Smooth muscle cell (in vitro differentiated cells): ENCODE measurements at regions not wholly inside any gene's neighbourhood (a gene's known extent, or its start where the extent isn't known, plus 50 kb on each side); places are given as distances from the start of the nearest gene placed in this dataset.

Experiments used
- DNase-seq: peaks from one replicate; lab custom pipeline; 2025; ENCODE audit not compliant: unreplicated experiment; lab: John Stamatoyannopoulos, UW
- H2AFZ ChIP-seq: fragments of 200-600 bp; sonication (generic); 2 replicates; pipeline ENCODE4 v1.6.0; 2016; ENCODE audit warnings: antibody characterized with exemption, low read depth, mild to moderate bottlenecking
- H3F3A ChIP-seq: fragments of 200-600 bp; sonication (generic); 2 replicates; pipeline ENCODE4 v1.6.0; 2017; ENCODE audit warnings: antibody characterized with exemption, low read depth
- H3K27ac ChIP-seq: fragments of 200-600 bp; sonication (generic); 2 replicates; pipeline ENCODE4 v1.5.1; 2016; ENCODE audit warnings: low read depth, mild to moderate bottlenecking
- H3K27me3 ChIP-seq: fragments of 200-600 bp; sonication (generic); 2 replicates; pipeline ENCODE4 v1.6.1; 2016; ENCODE audit warnings: low read depth, mild to moderate bottlenecking
- H3K36me3 ChIP-seq: fragments of 200-600 bp; sonication (generic); 2 replicates; pipeline ENCODE4 v1.5.1; 2016; ENCODE audit warnings: low read depth
- H3K4me1 ChIP-seq: fragments of 200-600 bp; sonication (generic); 2 replicates; pipeline ENCODE4 v1.5.1; 2016; ENCODE audit warnings: low read depth
- H3K4me2 ChIP-seq: fragments of 200-600 bp; sonication (generic); 2 replicates; pipeline ENCODE4 v1.6.0; 2016; ENCODE audit warnings: mild to moderate bottlenecking
- H3K4me3 ChIP-seq: fragments of 200-600 bp; sonication (generic); 2 replicates; pipeline ENCODE4 v1.5.1; 2016; ENCODE audit warnings: mild to moderate bottlenecking
- H3K79me2 ChIP-seq: fragments of 200-600 bp; sonication (generic); 2 replicates; pipeline ENCODE4 v1.6.0; 2016; ENCODE audit warnings: low read depth, mild to moderate bottlenecking
- H3K9ac ChIP-seq: fragments of 200-600 bp; sonication (generic); 2 replicates; pipeline ENCODE4 v1.6.0; 2016; ENCODE audit warnings: low read depth
- H3K9me3 ChIP-seq: fragments of 200-600 bp; sonication (generic); replicated peaks from 2 replicates; pipeline ENCODE4 v1.5.1; 2016; ENCODE audit warnings: low read depth
- H4K20me1 ChIP-seq: fragments of 200-600 bp; sonication (generic); 2 replicates; pipeline ENCODE4 v1.6.0; 2016; ENCODE audit warnings: low read depth
- WGBS: methylation state at CpG from one replicate; pipeline ENCODE4 v1.1.7; 2016; ENCODE audit warnings: low lambda C conversion rate; 5-methylcytosine and 5-hydroxymethylcytosine counted together
- TF ChIP-seq, protein P1 (sequence below): fragments of 200-600 bp; sonication (generic); IDR thresholded peaks from 2 replicates; pipeline ENCODE4 v1.5.1; 2017; ENCODE audit warnings: borderline replicate concordance, mild to moderate bottlenecking, antibody characterized with exemption; ENCODE audit not compliant: insufficient read depth, poor library complexity, severe bottlenecking

DNA sequence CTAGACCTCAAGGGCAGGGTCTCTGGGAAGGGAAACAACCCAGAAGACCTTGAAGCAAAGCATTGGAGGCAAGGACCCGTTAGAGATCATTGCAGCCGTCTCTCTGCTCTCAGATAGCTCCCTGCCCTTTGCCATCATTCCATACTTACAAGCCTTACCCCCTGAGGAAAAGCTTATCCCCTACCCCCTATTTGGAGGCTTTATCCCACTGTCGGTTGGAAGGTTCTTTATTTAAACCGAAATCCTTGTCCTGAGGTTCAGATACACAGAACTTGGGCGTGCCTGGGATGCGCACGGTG lies 84.4 kb downstream of the EFNB1 start:
- no peaks in the 10 kb centered on the region for H3K9me3 ChIP-seq
- DNase-seq: no peak
- H4K20me1 ChIP-seq: no peaks in the 10 kb centered on the region
- no peaks in the 10 kb centered on the region for H3K36me3 ChIP-seq
- no peak overlapping the region for H3K9ac ChIP-seq
- H3K27me3 ChIP-seq: no peaks in the 10 kb centered on the region
- no peaks in the 10 kb centered on the region for H3F3A ChIP-seq
- peak overlapping the region; percentile 68 for H3K4me2 ChIP-seq
- TF ChIP-seq, protein P1, sequence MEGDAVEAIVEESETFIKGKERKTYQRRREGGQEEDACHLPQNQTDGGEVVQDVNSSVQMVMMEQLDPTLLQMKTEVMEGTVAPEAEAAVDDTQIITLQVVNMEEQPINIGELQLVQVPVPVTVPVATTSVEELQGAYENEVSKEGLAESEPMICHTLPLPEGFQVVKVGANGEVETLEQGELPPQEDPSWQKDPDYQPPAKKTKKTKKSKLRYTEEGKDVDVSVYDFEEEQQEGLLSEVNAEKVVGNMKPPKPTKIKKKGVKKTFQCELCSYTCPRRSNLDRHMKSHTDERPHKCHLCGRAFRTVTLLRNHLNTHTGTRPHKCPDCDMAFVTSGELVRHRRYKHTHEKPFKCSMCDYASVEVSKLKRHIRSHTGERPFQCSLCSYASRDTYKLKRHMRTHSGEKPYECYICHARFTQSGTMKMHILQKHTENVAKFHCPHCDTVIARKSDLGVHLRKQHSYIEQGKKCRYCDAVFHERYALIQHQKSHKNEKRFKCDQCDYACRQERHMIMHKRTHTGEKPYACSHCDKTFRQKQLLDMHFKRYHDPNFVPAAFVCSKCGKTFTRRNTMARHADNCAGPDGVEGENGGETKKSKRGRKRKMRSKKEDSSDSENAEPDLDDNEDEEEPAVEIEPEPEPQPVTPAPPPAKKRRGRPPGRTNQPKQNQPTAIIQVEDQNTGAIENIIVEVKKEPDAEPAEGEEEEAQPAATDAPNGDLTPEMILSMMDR: no peak
- peak overlapping the region; percentile 67 for H3K27ac ChIP-seq
- no peaks in the 10 kb centered on the region for H3K79me2 ChIP-seq
- no peak overlapping the region for H2AFZ ChIP-seq
- H3K4me1 ChIP-seq: peaks cover 17% of the 10 kb centered on the region
- no peak overlapping the region for H3K4me3 ChIP-seq
- 73% methylated on average over 7 of the region's 7 CpGs for WGBS

DNA sequence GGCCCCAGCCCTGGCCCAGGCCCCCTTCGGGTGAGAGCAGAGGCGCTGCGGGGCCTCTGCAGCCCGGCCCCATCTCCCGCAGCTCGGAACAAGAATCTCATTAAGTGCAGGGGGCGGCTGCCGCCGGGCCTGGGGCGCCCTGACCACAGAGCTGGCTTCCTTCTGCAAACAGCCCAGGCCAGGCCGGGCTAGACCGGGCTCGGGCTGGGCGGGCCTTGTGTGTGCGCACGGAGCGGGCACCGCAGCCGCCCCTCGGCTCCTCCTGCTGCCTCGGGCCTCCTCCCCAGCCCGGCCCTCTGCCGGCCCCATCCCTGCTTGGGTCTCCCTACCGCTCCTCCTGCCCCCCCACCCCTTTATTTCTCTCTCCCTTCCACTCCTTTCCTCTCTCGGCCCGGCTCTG lies 83.3 kb downstream of the EFNB1 start:
- TF ChIP-seq, protein P1: no peak
- H3F3A ChIP-seq: no peaks in the 10 kb centered on the region
- peaks cover 17% of the 10 kb centered on the region for H3K4me1 ChIP-seq
- 51% methylated on average over 12 of the region's 26 CpGs for WGBS
- no peak overlapping the region for H3K9ac ChIP-seq
- no peaks in the 10 kb centered on the region for H3K79me2 ChIP-seq
- H3K9me3 ChIP-seq: no peaks in the 10 kb centered on the region
- DNase-seq: no peak
- peak overlapping the region; percentile 67 for H3K27ac ChIP-seq
- no peaks in the 10 kb centered on the region for H3K27me3 ChIP-seq
- H3K4me3 ChIP-seq: no peak overlapping the region
- H3K36me3 ChIP-seq: no peaks in the 10 kb centered on the region
- peak overlapping the region; percentile 20 for H2AFZ ChIP-seq
- H4K20me1 ChIP-seq: no peaks in the 10 kb centered on the region
- peak overlapping the region; percentile 68 for H3K4me2 ChIP-seq

DNA sequence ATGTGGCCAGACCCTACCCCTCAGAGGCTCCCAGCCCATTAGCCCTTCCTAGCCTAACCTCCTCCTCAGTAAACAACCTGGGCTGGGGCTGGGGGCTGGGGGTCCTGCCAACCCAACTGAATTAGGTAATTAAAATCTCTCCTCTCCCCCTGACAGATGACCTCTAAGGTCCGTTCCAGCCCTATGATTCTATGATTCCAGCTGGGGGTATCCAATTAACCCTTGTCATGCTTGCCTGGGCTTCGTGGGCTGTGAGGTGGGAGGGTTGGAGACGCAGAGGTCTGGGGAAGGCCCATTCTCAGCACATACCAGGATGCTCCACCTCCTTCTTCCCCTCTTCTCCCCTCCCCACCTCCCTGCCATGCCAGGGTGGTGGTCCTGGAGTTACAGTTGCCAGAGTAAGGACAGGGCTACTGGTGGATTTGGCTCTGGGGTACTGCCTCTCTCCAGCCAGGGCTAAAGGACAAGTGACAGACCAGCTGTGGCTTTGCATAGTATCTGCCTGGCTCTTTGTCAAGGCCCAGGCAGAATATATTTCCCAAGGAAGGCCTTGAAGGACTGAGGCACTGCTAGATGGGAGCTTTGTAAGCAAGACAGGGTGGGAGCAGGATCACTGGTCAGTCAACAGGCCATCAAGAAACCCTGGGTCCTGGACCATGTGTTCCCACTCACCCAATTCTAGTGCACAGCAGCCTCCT lies 82.1 kb downstream of the EFNB1 start:
- Histone ChIP-seq H3K79me2 (no peaks in the 10 kb centered on the region), H3K36me3 (no peaks in the 10 kb centered on the region), H3K4me1 (peaks cover 17% of the 10 kb centered on the region), H3K27me3 (no peaks in the 10 kb centered on the region), H3K4me3 (no peak overlapping the region), H3F3A (no peaks in the 10 kb centered on the region), H4K20me1 (no peaks in the 10 kb centered on the region), H3K27ac (no peak overlapping the region), H2AFZ (no peak overlapping the region), H3K4me2 (no peak overlapping the region), H3K9me3 (no peaks in the 10 kb centered on the region), H3K9ac (no peak overlapping the region)
- TF ChIP-seq, protein P1: no peak
- DNase-seq: no peak
- 76% methylated on average over 3 of the region's 3 CpGs for WGBS

DNA sequence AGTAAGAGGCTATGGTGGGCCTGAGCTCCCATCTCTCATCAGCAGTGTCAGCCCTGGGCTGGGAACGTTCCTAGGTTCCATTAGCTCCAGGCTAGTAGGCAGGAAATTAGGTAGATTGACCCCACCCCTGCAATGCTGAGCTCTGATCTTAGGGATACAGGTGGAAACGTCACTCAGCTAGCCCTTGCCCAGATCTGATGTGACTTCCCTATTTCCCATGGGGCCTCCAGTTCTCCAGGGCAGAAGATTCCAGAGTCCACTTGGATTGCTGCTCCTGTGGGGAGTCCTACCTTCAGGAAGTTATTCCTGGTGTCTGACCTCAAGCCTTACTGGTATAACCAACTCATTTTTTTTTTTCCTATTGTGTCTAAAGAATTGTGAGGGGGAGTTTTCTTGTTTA lies 81.1 kb downstream of the EFNB1 start:
- TF ChIP-seq, protein P1: no peak
- H3K9ac ChIP-seq: no peak overlapping the region
- no peak for DNase-seq
- no peaks in the 10 kb centered on the region for H3K79me2 ChIP-seq
- H4K20me1 ChIP-seq: no peaks in the 10 kb centered on the region
- no peak overlapping the region for H2AFZ ChIP-seq
- no peak overlapping the region for H3K4me2 ChIP-seq
- H3K27ac ChIP-seq: no peak overlapping the region
- no peaks in the 10 kb centered on the region for H3K27me3 ChIP-seq
- 64% methylated on average over 2 of the region's 2 CpGs for WGBS
- H3K4me3 ChIP-seq: no peak overlapping the region
- H3F3A ChIP-seq: no peaks in the 10 kb centered on the region
- peaks cover 17% of the 10 kb centered on the region for H3K4me1 ChIP-seq
- no peaks in the 10 kb centered on the region for H3K36me3 ChIP-seq
- no peaks in the 10 kb centered on the region for H3K9me3 ChIP-seq
